Hypothalamus (tissue), 51 donors: ENCODE measurements at regions not wholly inside any gene's neighbourhood (a gene's known extent, or its start where the extent isn't known, plus 50 kb on each side); places are given as distances from the start of the nearest gene placed in this dataset.
"Not testable (repeated sequence)": the region's sequence is repeated elsewhere in the genome, so short reads cannot be mapped to it uniquely, and the experiment has no call there.

ENCODE experiments used
- DNase-seq, 51 donors: peaks; one replicate each; lab custom pipeline; 2025; lab: John Stamatoyannopoulos, UW

DNA sequence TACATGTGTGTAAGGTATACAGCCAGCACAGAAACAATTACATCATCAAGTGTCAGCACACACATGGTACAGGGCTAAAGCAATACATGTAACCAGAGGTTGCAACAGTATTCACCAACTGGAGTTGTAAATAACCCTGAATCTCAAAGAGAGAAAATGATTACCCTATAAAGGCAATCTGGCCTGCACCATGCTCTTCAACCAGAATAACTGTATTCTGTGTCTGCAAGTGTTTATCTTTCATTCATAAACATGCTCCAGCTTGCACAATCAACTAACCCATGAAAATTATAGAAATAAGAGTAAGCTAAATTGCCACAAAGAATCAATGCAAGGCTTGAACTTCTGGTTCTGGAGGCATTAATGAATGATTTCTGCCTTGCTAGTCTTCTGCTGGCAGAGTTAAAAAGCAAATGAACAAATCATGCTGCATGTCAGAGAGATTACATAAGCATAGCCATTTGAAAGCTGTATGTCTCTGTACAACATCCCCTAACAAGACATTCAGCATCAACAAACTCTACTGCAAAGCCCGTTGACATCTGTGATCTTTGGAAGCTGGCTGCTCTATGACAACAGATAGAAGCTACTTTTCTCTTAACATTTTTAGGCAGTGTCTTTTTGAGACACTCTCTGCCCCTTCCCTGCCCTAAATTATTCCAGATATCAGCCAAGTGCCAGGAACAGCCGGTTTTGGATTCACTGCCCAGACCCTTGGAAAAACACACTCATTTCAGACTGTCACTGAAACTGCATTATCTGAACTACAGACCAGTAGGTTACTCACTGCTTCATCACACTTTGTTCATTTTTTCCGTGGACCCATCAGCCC lies 871.0 kb downstream of the OTOL1 start:
- DNase-seq: no peak

DNA sequence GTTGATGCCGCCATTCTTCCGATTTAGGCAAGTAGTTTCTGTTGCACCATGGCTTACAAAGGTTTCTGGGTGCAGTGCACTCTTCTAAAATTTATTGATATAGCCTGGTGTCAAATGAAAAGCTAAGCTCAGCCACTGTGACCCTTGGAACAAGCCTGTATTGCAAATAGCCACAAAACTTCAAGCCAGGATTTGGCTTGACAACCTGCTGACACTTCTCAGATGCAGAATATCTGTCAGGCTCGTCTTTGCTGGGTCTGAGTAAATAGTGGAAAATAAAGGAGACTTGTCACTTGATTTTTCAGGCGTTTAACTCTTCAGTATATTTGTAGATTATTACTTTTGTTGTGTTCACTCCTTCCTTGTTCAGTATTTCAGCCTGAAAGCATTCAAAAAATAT lies 871.8 kb downstream of the OTOL1 start:
- DNase-seq: no peak

- no peak for DNase-seq
These were observed 872.7 kb downstream of the OTOL1 start for GRCh38 chr3:162369306-162369705.

GRCh38 chr3:162370141-162370540 lies 873.5 kb downstream of the OTOL1 start:
- no peak for DNase-seq

- DNase-seq: no peak
These were observed 880.2 kb downstream of the OTOL1 start for GRCh38 chr3:162376761-162377160.

- no peak for DNase-seq
These were observed 881.0 kb downstream of the OTOL1 start for GRCh38 chr3:162377608-162378007.

DNA sequence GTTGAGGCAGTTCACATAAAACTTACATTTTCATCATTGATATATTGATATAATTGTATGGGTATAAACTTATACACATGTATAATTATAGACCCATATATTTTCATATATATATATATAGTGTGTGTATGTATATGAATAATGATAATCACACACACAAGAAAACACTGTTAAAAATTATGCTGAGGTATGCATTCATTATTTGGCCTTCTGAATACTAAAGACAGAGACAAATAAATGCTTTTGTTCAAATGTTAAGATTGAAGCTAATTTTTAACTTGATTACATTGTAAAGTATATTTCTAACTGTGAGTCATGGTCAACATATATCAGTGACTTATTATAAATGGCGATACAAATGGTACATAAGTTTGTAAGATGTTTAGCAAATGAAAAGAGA lies 888.8 kb downstream of the OTOL1 start:
- DNase-seq: no peak

- DNase-seq: no peak
These were observed 894.3 kb downstream of the OTOL1 start for GRCh38 chr3:162390891-162391290.

DNA sequence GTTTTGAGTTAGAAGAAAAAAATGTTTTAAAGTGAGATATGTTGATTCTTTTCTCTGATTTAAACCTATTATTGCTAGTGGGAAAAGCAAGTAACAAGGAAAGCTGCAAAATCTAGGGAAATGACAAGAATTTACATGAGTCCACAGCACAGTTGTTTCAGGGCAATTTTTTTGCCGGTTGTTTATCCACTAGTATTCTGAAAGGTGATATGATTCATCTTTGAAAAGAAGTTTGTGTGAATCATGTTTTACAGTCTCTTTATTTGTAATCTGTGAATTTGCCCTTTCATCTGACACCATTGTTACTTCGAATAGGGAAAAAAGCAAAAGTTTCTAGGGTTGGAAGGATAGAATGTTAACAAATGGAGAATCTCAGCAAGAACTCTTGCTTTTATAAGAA lies 894.7 kb downstream of the OTOL1 start:
- no peak for DNase-seq

- no peak for DNase-seq
These were observed 898.9 kb downstream of the OTOL1 start for GRCh38 chr3:162395496-162395895.

DNA sequence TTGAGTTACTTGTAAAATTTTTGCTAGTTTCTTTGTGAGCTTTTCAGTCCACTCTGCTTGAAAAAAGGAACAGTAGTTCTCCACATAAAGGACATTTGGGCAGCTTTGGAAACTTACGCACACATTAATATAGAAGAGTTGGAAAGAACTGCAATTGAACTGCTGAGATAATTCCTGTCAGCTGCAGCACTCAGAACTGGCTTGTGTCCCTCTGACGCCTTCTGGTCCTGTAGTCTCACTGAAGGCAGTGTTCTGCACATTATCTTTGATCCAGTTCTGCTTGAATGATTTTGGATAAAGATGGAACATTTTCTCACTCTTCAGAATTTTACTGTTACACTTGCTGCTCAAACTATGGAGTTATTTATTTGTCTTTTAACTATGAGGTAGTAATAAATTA lies 901.9 kb downstream of the OTOL1 start:
- no peak for DNase-seq

GRCh38 chr3:162400697-162401096 lies 904.1 kb downstream of the OTOL1 start:
- no peak for DNase-seq

DNA sequence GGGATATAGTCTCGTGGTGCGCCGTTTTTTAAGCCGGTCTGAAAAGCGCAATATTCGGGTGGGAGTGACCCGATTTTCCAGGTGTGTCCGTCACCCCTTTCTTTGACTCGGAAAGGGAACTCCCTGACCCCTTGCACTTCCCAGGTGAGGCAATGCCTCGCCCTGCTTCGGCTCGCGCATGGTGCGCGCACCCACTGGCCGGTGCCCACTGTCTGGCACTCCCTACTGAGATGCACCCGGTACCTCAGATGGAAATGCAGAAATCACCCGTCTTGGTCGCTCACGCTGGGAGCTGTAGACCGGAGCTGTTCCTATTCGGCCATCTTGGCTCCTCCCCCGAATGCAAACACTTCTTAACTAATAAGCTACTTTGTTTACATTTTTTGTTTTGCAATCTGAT lies 914.9 kb downstream of the OTOL1 start:
- not testable (repeated sequence) for DNase-seq

DNA sequence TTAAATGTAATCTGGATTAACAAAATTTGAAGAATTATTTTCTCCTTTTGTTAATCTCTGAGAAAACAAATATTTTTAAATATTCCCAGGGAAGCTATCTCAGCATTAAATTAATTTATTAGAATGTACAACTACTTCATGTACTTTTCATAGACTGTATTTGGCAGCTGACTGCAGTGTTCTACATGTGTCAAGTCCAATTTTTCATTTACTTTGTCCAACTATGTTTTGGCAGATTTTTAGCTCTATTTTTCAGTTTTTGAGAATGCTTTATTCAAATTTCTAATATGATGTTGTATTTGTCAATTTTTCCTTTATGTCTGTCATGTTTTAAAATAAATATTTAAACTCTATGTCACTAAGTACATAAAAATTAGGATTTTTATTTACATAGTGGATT lies 925.1 kb downstream of the OTOL1 start:
- no peak for DNase-seq

- no peak for DNase-seq
These were observed 931.6 kb downstream of the OTOL1 start for GRCh38 chr3:162428192-162428591.

GRCh38 chr3:162435750-162436149 lies 939.1 kb downstream of the OTOL1 start:
- DNase-seq: no peak

- DNase-seq: no peak
These were observed 940.2 kb downstream of the OTOL1 start for GRCh38 chr3:162436826-162437225.

- no peak for DNase-seq
These were observed 940.9 kb downstream of the OTOL1 start for GRCh38 chr3:162437480-162437879.

DNA sequence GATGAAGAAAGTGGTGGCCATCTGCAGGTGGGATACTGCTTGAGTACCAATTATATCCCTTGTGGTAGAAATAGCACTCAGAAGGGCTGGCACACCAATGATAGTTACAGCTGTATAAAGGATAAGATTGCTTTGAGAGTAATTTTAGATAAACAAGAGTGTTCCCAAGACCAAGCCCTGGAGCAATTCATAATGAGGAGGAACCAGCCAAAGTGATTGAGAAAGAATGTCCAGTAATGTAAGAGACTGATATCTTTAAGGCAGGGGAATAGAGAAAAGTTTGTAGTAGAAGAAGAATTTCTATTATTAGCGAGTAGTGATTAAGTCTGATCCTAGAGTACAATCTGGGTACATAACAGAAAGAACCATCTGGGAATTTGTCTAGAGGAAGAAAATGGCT lies 945.1 kb downstream of the OTOL1 start:
- DNase-seq: no peak

GRCh38 chr3:162443376-162443775 lies 946.8 kb downstream of the OTOL1 start:
- no peak for DNase-seq

- no peak for DNase-seq
These were observed 972.2 kb downstream of the OTOL1 start for GRCh38 chr3:162468791-162469190.

DNA sequence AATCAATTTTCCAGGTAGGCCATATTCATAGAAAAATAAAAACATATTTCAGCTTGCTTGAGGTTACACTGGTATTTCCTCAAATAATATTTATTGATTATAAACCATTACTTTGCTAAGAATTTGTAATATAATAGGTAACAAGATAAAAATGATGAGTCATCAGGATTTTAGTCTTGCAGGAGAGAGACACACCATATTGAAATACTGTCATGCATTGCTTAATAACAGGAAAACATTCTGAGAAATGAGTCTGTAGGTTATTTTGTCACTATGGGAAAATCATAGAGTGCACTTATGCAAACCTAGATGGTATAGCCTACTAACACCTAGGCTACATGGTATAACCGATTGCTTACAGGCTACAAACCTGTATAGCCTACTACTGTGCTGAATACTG lies 990.5 kb downstream of the OTOL1 start:
- no peak for DNase-seq

GRCh38 chr3:162489853-162490252 lies 993.2 kb downstream of the OTOL1 start:
- no peak for DNase-seq
